H1 (cell line): ENCODE measurements at regions not wholly inside any gene's neighbourhood (a gene's known extent, or its start where the extent isn't known, plus 50 kb on each side); places are given as distances from the start of the nearest gene placed in this dataset.

Experiments used
- CTCF ChIP-seq, 3 experiments: IDR thresholded peaks; 1 replicate in 2 of 3; 2 replicates in 1 of 3; pipeline versions ENCODE4 v1.5.1 to v1.6.1; 2011; ENCODE audit warnings: low read length in 3 of 3, mild to moderate bottlenecking in 3 of 3, inconsistent platforms in 2 of 3, low read depth in 1 of 3, moderate library complexity in 1 of 3; ENCODE audit not compliant: insufficient read depth in 1 of 3; ENCODE audit errors: control extremely low read depth in 1 of 3
- YY1 ChIP-seq: IDR thresholded peaks from 2 replicates; pipeline ENCODE4 v1.6.1; 2011; ENCODE audit warnings: low read depth, mild to moderate bottlenecking, low read length

DNA sequence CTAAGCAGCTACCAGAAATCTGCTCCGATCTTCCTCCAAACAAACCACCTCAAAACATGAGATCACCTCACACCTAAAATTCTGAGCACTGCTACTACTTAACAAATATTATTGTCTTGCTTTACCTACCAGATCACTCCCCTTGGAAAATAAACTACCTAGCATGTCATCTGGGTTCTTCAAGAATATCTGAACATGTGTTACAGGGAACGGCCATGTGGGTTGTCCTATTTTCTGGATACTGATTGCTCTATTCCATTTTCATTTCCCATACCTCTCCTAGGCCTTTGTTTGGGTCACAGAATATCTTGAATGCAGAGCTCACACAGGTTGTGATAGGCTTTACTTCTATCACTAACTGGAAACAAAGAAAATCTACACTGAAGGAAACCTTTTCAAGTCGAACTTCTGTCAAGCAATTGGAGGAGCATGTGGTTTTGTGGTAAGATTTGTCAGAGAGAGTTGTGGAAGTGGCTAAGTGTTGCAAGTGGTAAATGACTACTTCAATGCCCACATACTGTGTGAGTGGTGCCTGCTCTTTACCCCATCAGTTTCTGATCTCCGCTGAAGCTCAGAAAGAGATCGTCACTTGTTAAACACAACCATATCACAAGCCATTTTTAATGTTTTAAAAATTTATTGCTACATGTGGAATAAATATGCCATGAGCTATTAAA lies 739.1 kb upstream of the ZEB2 start:
- TF ChIP-seq YY1 (no peak), CTCF (IDR thresholded peaks at IDR 0.05; ENCODE audit: control extremely low read depth in 1 of 3, insufficient read depth in 1 of 3, low read depth in 1 of 3, low read length in 3 of 3) (no peak)
